HG02642 (cell line): ENCODE measurements at regions not wholly inside any gene's neighbourhood (a gene's known extent, or its start where the extent isn't known, plus 50 kb on each side); places are given as distances from the start of the nearest gene placed in this dataset.

Experiments used
- ATAC-seq: cut with Tn5 transposase; IDR thresholded peaks from one replicate; pipeline ENCODE4 v1.9.1; 2021; ENCODE audit warnings: mild to moderate bottlenecking; ENCODE audit not compliant: unreplicated experiment, poor library complexity

GRCh38 chr18:45403341-45404049, 211.8 kb upstream of the SLC14A2 start:
- no peak for ATAC-seq

- ATAC-seq = no peak
These were observed 207.1 kb upstream of the SLC14A2 start for GRCh38 chr18:45408218-45408617.

GRCh38 chr18:45409971-45410370, 205.3 kb upstream of the SLC14A2 start:
- ATAC-seq = no peak

- no peak for ATAC-seq
These were observed 202.7 kb upstream of the SLC14A2 start for GRCh38 chr18:45412577-45412976.

GRCh38 chr18:45413180-45413836, 202.0 kb upstream of the SLC14A2 start:
- no peak for ATAC-seq

- ATAC-seq = no peak
These were observed 199.7 kb upstream of the SLC14A2 start for GRCh38 chr18:45415614-45416013.

- no peak for ATAC-seq
These were observed 199.1 kb upstream of the SLC14A2 start for GRCh38 chr18:45416168-45416567.

- no peak for ATAC-seq
These were observed 197.9 kb upstream of the SLC14A2 start for GRCh38 chr18:45417392-45417791.

GRCh38 chr18:45423659-45424058, 191.6 kb upstream of the SLC14A2 start:
- ATAC-seq = no peak

GRCh38 chr18:45430041-45430440, 185.2 kb upstream of the SLC14A2 start:
- ATAC-seq = no peak

GRCh38 chr18:45435810-45436209, 179.5 kb upstream of the SLC14A2 start:
- ATAC-seq = no peak

- no peak for ATAC-seq
These were observed 177.9 kb upstream of the SLC14A2 start for GRCh38 chr18:45437366-45437765.

- no peak for ATAC-seq
These were observed 175.2 kb upstream of the SLC14A2 start for GRCh38 chr18:45439851-45440645.

GRCh38 chr18:45441110-45441847, 174.0 kb upstream of the SLC14A2 start:
- no peak for ATAC-seq

- ATAC-seq = no peak
These were observed 171.2 kb upstream of the SLC14A2 start for GRCh38 chr18:45444040-45444439.

- no peak for ATAC-seq
These were observed 167.7 kb upstream of the SLC14A2 start for GRCh38 chr18:45447355-45448265.

- ATAC-seq = no peak
These were observed 166.4 kb upstream of the SLC14A2 start for GRCh38 chr18:45448871-45449270.

GRCh38 chr18:45449418-45450227, 165.7 kb upstream of the SLC14A2 start:
- ATAC-seq = no peak
